C4-2B (cell line): ENCODE measurements at regions not wholly inside any gene's neighbourhood (a gene's known extent, or its start where the extent isn't known, plus 50 kb on each side); places are given as distances from the start of the nearest gene placed in this dataset.

ENCODE experiments used
- CTCF ChIP-seq: fragments of 450-650 bp; conservative IDR thresholded peaks from 2 replicates; pipeline ENCODE4 v1.5.1; 2017; ENCODE audit warnings: mild to moderate bottlenecking
- ZFX ChIP-seq: fragments of 450-650 bp; IDR thresholded peaks from 2 replicates; pipeline ENCODE4 v1.6.1; 2017

GRCh38 chr2:2727876-2728511 is 396.9 kb upstream of the MYT1L start:
- TF ChIP-seq CTCF (no peak), ZFX (no peak)
